DND-41 (cell line): ENCODE measurements at regions not wholly inside any gene's neighbourhood (a gene's known extent, or its start where the extent isn't known, plus 50 kb on each side); places are given as distances from the start of the nearest gene placed in this dataset.

Source experiments
- ATAC-seq: fragments of 200-7000 bp; cut with Tn5 transposase; 3 replicates; pipeline ENCODE4 v1.9.1; 2021; ENCODE audit warnings: low read depth; ENCODE audit not compliant: insufficient read depth
- DNase-seq: peaks from one replicate; pipeline ENCODE4 v3.0.0-alpha.2; 2020
- H2AFZ ChIP-seq: 2 replicates; pipeline ENCODE4 v1.6.0; 2012; ENCODE audit warnings: low read depth, low read length
- H3K27ac ChIP-seq: 2 replicates; pipeline ENCODE4 v1.5.1; 2012; ENCODE audit warnings: low read length, inconsistent platforms
- H3K27me3 ChIP-seq: fragments of 200-600 bp; sonication (generic); 2 replicates; pipeline ENCODE4 v1.6.0; 2012; ENCODE audit warnings: low read length, mild to moderate bottlenecking, inconsistent platforms; ENCODE audit not compliant: insufficient read depth, poor library complexity
- H3K36me3 ChIP-seq: 2 replicates; pipeline ENCODE4 v1.5.1; 2012; ENCODE audit warnings: low read length, inconsistent platforms; ENCODE audit not compliant: insufficient read depth
- H3K4me1 ChIP-seq: 2 replicates; pipeline ENCODE4 v1.5.1; 2012; ENCODE audit warnings: mild to moderate bottlenecking, low read length; ENCODE audit not compliant: insufficient read depth
- H3K4me2 ChIP-seq: 2 replicates; pipeline ENCODE4 v1.6.0; 2012; ENCODE audit warnings: mild to moderate bottlenecking, moderate library complexity, low read length, inconsistent platforms; ENCODE audit not compliant: insufficient read depth
- H3K4me3 ChIP-seq, 2 experiments: fragments of 200-600 bp in 1 of 2; shearing (Covaris generic) in 1 of 2; 2 replicates each; pipeline ENCODE4 v1.5.1; 2012 to 2016; ENCODE audit warnings: inconsistent platforms in 2 of 2, low read length in 2 of 2, mild to moderate bottlenecking in 2 of 2, low read depth in 1 of 2, moderate library complexity in 1 of 2
- H3K79me2 ChIP-seq: 2 replicates; pipeline ENCODE4 v1.6.0; 2012; ENCODE audit warnings: low read length, inconsistent platforms; ENCODE audit not compliant: insufficient read depth
- H3K9ac ChIP-seq: 2 replicates; pipeline ENCODE4 v1.6.0; 2012; ENCODE audit warnings: low read depth, mild to moderate bottlenecking, inconsistent platforms, low read length, moderate library complexity
- H3K9me3 ChIP-seq: 2 replicates; pipeline ENCODE4 v1.5.1; 2012; ENCODE audit warnings: low read length, moderate library complexity, mild to moderate bottlenecking, inconsistent platforms; ENCODE audit not compliant: insufficient read depth, severe bottlenecking
- H4K20me1 ChIP-seq: 2 replicates; pipeline ENCODE4 v1.6.0; 2012; ENCODE audit warnings: low read length; ENCODE audit not compliant: insufficient read depth
- CTCF ChIP-seq: IDR thresholded peaks from 2 replicates; pipeline ENCODE4 v1.5.1; 2012; ENCODE audit warnings: borderline replicate concordance, low read length, moderate library complexity, mild to moderate bottlenecking; ENCODE audit not compliant: poor library complexity, severe bottlenecking; ENCODE audit errors: extremely low read depth
- EZH2 ChIP-seq: IDR thresholded peaks from 3 replicates; pipeline ENCODE4 v1.6.1; 2012; ENCODE audit warnings: borderline replicate concordance, low read depth, mild to moderate bottlenecking, moderate library complexity, low read length, inconsistent platforms; ENCODE audit not compliant: severe bottlenecking

- no peaks in the 10 kb centered on the region for H3K4me1 ChIP-seq
- no peaks in the 10 kb centered on the region for H3K79me2 ChIP-seq
- H3K9me3 ChIP-seq = no peaks in the 10 kb centered on the region
- no peak overlapping the region for H3K4me3 ChIP-seq
- no peak for DNase-seq
- H3K27me3 ChIP-seq = peaks cover 7% of the 10 kb centered on the region
- no peak overlapping the region for H2AFZ ChIP-seq
- ATAC-seq = no peak
- H3K36me3 ChIP-seq = no peaks in the 10 kb centered on the region
- H3K4me2 ChIP-seq = no peak overlapping the region
- H4K20me1 ChIP-seq = no peaks in the 10 kb centered on the region
- H3K9ac ChIP-seq = no peak overlapping the region
- H3K27ac ChIP-seq = no peak overlapping the region
- TF ChIP-seq CTCF (no peak), EZH2 (no peak)
Observed at GRCh38 chr7:45246339-45246738, 88.7 kb downstream of the RAMP3 start.

GRCh38 chr7:45252248-45252647, 94.7 kb downstream of the RAMP3 start:
- Histone ChIP-seq H3K4me2 (no peak overlapping the region), H4K20me1 (no peaks in the 10 kb centered on the region), H3K79me2 (no peaks in the 10 kb centered on the region), H3K27me3 (no peaks in the 10 kb centered on the region), H2AFZ (no peak overlapping the region), H3K4me3 (no peak overlapping the region), H3K4me1 (no peaks in the 10 kb centered on the region), H3K36me3 (no peaks in the 10 kb centered on the region), H3K9ac (no peak overlapping the region), H3K27ac (no peak overlapping the region), H3K9me3 (no peaks in the 10 kb centered on the region)
- DNase-seq (no peak), ATAC-seq (no peak)
- TF ChIP-seq EZH2 = no peak
- TF ChIP-seq CTCF = no peak

GRCh38 chr7:45252857-45253256, 95.3 kb downstream of the RAMP3 start:
- TF ChIP-seq EZH2 (no peak), CTCF (no peak)
- Histone ChIP-seq H3K27ac (no peak overlapping the region), H3K27me3 (no peaks in the 10 kb centered on the region), H3K36me3 (no peaks in the 10 kb centered on the region), H3K79me2 (no peaks in the 10 kb centered on the region), H3K9me3 (no peaks in the 10 kb centered on the region), H3K4me2 (no peak overlapping the region), H3K4me1 (no peaks in the 10 kb centered on the region), H2AFZ (no peak overlapping the region), H3K9ac (no peak overlapping the region), H3K4me3 (no peak overlapping the region), H4K20me1 (no peaks in the 10 kb centered on the region)
- ATAC-seq (no peak), DNase-seq (no peak)

GRCh38 chr7:45253368-45253767, 95.8 kb downstream of the RAMP3 start:
- TF ChIP-seq CTCF = no peak
- TF ChIP-seq EZH2 = no peak
- ATAC-seq = no peak
- no peak overlapping the region for H2AFZ ChIP-seq

More at GRCh38 chr7:45253368-45253767, 95.8 kb downstream of the RAMP3 start:
- Histone ChIP-seq H3K36me3 (no peaks in the 10 kb centered on the region), H3K27me3 (no peaks in the 10 kb centered on the region), H3K9me3 (no peaks in the 10 kb centered on the region), H3K27ac (no peak overlapping the region), H3K79me2 (no peaks in the 10 kb centered on the region), H3K4me1 (no peaks in the 10 kb centered on the region), H4K20me1 (no peaks in the 10 kb centered on the region), H3K4me3 (no peak overlapping the region), H3K4me2 (no peak overlapping the region), H3K9ac (no peak overlapping the region)
- no peak for DNase-seq
